ENCODE measurements at regions not wholly inside any gene's neighbourhood (a gene's known extent, or its start where the extent isn't known, plus 50 kb on each side); places are given as distances from the start of the nearest gene placed in this dataset.
"Not testable (repeated sequence)": the region's sequence is repeated elsewhere in the genome, so short reads cannot be mapped to it uniquely, and the experiment has no call there.

DNA sequence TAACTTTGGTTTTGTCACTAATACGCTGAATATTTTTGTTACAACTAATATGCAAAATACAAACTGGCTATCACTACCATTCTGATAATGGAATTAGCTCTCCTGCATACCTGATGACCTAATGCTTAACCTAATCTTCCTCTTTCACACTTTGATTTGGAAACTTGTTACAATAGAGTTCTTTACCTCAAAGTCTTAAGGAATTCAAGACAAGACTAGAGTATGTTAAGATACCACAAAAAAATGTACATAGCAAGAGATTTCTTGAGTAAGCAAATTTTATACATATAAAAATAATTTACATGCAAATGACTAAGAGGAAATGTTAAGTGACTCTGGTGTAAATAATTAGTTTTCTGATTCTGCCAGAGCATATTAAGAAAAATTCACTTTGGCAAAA lies 1515.7 kb upstream of the TPTE start:
- TF ChIP-seq, protein P1, sequence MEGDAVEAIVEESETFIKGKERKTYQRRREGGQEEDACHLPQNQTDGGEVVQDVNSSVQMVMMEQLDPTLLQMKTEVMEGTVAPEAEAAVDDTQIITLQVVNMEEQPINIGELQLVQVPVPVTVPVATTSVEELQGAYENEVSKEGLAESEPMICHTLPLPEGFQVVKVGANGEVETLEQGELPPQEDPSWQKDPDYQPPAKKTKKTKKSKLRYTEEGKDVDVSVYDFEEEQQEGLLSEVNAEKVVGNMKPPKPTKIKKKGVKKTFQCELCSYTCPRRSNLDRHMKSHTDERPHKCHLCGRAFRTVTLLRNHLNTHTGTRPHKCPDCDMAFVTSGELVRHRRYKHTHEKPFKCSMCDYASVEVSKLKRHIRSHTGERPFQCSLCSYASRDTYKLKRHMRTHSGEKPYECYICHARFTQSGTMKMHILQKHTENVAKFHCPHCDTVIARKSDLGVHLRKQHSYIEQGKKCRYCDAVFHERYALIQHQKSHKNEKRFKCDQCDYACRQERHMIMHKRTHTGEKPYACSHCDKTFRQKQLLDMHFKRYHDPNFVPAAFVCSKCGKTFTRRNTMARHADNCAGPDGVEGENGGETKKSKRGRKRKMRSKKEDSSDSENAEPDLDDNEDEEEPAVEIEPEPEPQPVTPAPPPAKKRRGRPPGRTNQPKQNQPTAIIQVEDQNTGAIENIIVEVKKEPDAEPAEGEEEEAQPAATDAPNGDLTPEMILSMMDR (IDR thresholded peaks at IDR 0.05; ENCODE audit: poor library complexity), result not testable (repeated sequence)
- TF ChIP-seq EZH2phosphoT487 (IDR thresholded peaks at IDR 0.05; ENCODE audit: low read depth, severe bottlenecking, unreplicated experiment); EZH2 (IDR thresholded peaks at IDR 0.05; ENCODE audit: borderline replicate concordance): not testable (repeated sequence)
